ENCODE measurements at regions not wholly inside any gene's neighbourhood (a gene's known extent, or its start where the extent isn't known, plus 50 kb on each side); places are given as distances from the start of the nearest gene placed in this dataset.
"Not testable (repeated sequence)": the region's sequence is repeated elsewhere in the genome, so short reads cannot be mapped to it uniquely, and the experiment has no call there.

DNA sequence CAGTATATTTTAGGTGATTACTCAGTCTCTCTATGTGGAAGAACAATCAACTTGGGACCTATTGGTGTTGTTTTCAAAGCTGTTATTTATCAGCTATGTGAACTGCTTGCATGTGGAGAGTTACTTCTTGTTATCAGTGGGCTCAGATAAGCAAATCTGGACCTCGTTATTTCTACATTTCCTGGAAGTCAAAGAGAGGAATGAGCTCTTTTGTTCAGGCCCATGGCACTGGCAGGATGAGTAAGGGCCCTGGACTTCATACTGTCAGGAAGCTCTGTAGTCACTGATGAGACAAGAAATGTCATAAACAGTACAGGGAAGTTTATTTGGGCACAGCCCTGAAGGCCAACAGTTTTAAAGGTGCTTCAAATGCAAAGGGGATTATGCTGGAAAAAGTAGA, 760.6 kb upstream of the EPHA5 start:
- DNase-seq (ENCODE audit: low spot score): no peak

DNA sequence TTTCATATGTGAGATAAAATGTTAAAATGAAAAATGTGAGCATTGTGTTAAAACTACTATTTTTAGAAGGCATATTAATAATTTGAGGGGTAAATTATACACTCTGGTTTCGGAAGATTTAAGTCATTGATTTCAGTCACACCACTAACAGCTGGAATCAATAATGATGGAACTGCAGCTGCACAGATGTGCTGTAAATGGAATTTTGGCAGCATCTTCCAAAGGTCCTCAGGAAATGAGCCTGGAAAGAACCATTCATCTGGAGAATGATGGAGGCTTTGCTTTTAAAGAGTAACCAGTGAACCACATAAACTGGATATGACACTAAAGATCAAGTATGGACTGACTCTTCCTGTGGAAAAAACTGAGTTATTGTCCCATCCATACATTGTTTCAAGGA, 759.0 kb upstream of the EPHA5 start:
- DNase-seq (ENCODE audit: low spot score): no peak

DNA sequence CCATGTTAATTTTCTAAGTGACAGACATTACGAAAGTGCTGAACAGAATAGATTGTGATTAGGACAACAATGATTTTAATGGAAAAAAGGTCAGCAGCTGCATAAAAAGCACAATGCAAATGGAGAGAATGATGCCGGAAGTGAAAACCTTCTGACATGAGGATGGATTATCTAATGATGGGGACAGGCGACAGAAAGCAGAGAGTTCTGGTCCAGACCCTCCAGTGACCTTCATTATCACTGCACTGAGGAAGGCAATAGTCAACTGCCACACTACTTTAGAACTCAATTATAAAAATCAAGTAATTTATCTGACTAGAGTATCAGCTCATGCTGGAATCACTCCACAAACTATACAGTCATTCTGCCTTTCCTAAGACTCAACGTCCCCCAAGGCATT, 746.1 kb upstream of the EPHA5 start:
- no peak for DNase-seq (ENCODE audit: low spot score)

DNA sequence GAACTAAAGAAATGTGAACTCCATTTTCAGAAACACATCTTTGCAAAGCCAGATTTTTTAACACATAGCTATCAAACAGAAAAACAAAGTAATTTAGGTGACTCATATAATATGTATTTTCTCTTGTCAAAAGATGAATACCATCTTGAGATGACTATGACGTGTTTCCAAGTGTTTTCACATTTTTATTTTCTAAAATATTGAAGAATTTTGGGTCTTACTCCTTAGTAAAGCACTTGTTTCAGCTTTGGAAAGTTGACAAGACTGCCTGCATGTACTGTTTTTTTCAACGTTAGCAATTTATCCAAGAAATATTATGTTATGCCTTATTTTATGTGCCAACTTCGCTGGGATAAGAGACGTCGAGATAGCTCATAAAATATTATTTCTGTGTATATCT, 733.9 kb upstream of the EPHA5 start:
- no peak for DNase-seq (ENCODE audit: low spot score)

DNA sequence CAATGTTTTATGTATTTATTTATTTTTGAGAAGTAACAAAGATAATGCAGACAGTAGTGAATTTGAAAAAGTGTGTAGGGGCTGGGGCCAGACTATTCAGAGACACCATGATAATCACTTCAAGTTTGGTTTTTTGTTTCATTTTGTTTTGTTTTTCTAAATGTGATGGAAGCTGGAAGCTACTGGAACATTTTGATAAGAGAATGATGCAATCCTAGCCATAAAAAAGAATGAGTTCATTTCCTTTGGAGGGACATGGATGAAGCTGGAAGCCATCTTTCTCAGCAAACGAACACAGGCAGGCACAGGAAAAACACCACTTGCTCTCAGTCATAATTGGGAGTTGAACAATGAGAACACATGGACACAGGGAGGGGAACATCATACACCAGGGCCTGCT, 706.6 kb upstream of the EPHA5 start:
- DNase-seq (ENCODE audit: low spot score): no peak

- no peak for DNase-seq (ENCODE audit: low spot score)
Measured at GRCh38 chr4:66376396-66376795, 706.1 kb upstream of the EPHA5 start.

DNA sequence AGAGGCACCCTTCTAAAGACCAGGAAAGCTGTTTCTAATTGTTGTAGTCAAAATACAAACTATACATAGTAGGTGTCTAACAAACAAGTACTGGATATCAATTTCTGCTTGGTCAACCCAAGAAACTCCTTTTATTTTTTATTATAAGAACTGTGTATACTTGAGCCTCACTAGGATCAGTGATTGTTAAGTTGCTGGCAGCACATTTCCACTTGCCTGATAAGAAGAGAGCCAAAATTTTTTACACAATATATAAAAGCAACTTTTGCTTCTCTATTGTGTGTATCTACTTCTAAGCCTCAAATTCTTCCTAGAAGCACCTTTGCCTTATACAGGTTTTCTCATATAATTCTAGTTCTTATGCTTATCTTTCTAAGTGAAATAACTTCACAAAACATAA, 703.0 kb upstream of the EPHA5 start:
- no peak for DNase-seq (ENCODE audit: low spot score)

GRCh38 chr4:66372706-66373105, 702.4 kb upstream of the EPHA5 start:
- no peak for DNase-seq (ENCODE audit: low spot score)

GRCh38 chr4:66367043-66367660, 696.9 kb upstream of the EPHA5 start:
- DNase-seq (ENCODE audit: low spot score): no peak

DNA sequence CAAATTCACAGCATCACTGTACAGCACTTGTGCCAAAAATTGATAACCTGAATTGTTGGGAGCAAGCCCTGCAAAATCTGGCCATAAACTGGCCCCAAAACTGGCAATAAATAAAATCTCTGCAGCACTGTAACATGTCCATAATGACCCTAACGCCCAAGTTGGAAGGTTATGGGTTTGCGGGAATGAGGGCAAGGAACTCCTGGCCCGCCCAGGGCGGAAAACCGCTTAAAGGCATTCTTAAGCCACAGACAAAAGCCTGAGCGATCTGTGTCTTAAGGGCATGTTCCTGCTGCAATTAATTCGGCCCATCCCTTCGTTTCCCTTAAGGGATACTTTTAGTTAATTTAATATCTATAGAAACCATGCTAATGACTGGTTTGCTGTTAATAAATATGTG, 690.1 kb upstream of the EPHA5 start:
- not testable (repeated sequence) for DNase-seq (ENCODE audit: low spot score)

- no peak for DNase-seq (ENCODE audit: low spot score)
Measured at GRCh38 chr4:66357316-66357715, 687.0 kb upstream of the EPHA5 start.

GRCh38 chr4:66355328-66355727, 685.0 kb upstream of the EPHA5 start:
- DNase-seq (ENCODE audit: low spot score): no peak

GRCh38 chr4:66351761-66352160, 681.5 kb upstream of the EPHA5 start:
- DNase-seq (ENCODE audit: low spot score): no peak

- DNase-seq (ENCODE audit: low spot score): no peak
Measured at GRCh38 chr4:66340286-66340893, 670.1 kb upstream of the EPHA5 start.

GRCh38 chr4:66339007-66339406, 668.7 kb upstream of the EPHA5 start:
- no peak for DNase-seq (ENCODE audit: low spot score)

GRCh38 chr4:66331761-66332160, 661.5 kb upstream of the EPHA5 start:
- no peak for DNase-seq (ENCODE audit: low spot score)

- no peak for DNase-seq (ENCODE audit: low spot score)
Measured at GRCh38 chr4:66330125-66330524, 659.8 kb upstream of the EPHA5 start.

DNA sequence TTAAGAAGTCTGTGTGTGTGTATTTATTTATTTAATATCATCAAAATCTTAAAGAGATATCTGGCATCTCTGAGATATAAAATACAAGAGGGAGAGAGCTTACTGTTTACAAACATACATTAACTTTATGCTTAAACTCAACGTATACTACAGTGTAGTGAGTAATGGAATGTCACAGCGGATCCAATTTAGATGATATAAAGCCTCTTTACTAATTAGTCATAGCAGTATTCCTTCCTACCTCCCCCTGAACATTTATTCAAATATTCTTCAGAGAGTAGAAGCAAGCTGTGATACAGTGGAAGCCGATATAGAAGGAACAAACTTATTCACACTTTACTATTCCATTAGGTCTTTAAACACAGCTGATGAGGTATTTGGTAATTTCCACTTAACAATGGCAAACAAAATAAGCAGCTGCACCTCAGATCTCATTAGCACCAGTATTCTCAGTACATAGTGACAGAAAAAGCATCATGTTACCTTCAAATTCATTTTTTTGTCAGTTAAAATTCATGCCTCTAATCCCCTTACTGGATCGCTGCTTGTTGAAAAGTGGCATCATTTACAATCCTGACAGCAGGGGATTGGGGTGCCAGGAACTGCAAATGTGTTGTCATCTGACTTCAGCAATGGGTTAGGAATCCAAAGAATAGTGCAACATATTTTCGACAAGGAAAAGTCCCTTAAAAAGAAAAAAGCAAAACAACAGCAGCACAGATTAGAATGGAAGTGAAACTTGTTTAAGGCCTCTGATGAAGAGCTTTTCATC, 658.7 kb upstream of the EPHA5 start:
- no peak for DNase-seq (ENCODE audit: low spot score)

DNA sequence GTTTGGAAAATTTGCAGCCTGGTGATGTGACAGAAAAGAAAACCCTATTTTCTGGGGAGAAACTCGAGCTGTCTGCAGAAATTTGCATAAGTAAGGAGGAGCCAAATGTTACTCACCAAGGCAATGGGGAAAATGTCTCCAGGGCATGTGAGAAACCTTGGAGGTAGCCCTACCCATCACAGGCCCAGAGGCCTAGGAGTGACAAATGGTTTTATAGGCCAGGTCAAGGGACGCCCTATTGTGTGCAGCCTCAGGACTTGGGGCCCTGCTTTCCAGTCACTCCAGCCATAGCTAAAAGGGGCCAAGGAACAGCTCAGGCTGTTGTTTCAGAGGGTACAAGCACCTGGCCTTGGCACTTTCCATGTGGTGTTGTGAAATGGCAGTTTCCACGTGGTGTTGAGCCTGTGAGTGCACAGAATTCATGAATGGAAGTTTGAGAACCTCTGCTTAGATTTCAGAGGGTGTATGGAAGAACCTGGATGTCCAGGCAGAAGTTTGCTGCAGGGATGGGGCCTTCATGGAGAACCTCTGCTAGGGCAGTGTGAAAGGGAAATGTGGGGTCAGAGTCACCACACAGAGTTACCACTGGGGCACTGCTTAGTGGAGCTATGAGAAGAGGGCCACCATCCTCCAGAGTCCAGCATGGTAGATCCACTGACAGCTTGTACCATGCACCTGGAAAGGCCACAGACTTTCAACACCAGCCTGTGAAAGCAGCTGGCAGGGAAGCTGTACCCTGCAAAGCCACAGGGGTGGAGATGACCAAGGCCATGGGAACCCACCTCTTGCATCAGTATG, 637.6 kb upstream of the EPHA5 start:
- no peak for DNase-seq (ENCODE audit: low spot score)

GRCh38 chr4:66300336-66300934, 630.1 kb upstream of the EPHA5 start:
- DNase-seq (ENCODE audit: low spot score): no peak

DNA sequence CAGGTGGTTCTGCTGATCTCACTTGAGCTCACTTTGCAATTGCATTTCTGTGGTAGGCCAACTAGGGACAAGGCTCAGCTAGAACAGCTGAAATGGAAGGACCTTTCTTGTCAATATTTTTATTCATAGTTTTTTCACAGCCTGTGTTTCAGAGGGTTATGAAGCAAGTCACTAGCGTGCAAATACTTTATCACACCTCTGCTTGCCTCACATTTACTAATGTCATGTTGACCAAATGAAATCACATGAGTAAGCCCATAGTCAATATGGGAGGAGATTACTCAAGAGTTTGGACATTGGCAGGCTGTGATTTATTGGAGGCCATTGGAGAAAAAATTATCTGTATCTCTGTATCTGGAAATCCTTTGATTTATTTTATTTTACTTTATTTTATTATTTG, 628.3 kb upstream of the EPHA5 start:
- no peak for DNase-seq (ENCODE audit: low spot score)

DNA sequence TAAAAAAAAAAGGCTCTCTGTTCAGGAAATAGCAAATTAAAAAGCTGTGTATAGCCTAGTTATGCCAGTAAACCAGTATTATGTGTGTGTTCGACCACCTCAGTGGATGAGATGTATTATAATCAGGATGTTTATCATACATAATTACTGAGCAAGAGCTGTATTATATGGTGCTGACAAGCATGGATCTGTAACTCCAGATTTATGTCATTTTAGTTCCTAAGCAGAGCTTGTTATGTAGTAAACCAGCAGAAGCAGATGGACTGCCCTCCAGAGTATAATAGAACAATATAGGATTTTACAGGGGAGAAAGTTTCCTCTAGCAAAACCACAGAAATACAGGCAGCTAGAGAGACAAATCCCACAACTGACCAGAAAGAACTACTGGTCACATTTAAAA, 627.4 kb upstream of the EPHA5 start:
- DNase-seq (ENCODE audit: low spot score): no peak

Measured in mucosa of gallbladder (tissue), 1 donor.